ENCODE measurements at regions not wholly inside any gene's neighbourhood (a gene's known extent, or its start where the extent isn't known, plus 50 kb on each side); places are given as distances from the start of the nearest gene placed in this dataset.

DNA sequence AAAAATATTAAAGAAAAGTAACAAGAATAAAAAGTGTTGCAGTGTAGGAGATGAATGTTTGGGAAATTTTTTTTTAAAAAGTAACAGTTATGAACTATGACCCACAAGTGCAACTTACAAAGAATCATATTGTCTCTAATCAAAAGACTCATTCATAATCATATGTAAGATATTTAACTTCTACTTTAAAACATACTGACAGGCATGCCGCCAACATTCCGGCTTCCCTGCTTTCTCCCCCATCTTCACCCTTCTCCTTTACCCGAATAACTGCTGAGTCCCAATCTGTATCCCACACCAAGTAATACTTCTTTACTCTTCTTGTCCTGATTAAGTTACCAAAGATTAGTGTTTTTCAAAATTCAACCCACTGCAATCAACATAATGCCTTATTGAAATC lies 598.8 kb upstream of the FRG1 start:
- TF ChIP-seq, protein P1, sequence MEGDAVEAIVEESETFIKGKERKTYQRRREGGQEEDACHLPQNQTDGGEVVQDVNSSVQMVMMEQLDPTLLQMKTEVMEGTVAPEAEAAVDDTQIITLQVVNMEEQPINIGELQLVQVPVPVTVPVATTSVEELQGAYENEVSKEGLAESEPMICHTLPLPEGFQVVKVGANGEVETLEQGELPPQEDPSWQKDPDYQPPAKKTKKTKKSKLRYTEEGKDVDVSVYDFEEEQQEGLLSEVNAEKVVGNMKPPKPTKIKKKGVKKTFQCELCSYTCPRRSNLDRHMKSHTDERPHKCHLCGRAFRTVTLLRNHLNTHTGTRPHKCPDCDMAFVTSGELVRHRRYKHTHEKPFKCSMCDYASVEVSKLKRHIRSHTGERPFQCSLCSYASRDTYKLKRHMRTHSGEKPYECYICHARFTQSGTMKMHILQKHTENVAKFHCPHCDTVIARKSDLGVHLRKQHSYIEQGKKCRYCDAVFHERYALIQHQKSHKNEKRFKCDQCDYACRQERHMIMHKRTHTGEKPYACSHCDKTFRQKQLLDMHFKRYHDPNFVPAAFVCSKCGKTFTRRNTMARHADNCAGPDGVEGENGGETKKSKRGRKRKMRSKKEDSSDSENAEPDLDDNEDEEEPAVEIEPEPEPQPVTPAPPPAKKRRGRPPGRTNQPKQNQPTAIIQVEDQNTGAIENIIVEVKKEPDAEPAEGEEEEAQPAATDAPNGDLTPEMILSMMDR (IDR thresholded peaks at IDR 0.05; ENCODE audit: low read length), result no peak
- TF ChIP-seq EZH2 (optimal IDR thresholded peaks at IDR 0.05; ENCODE audit: low read depth, low read length), result no peak
